Inferior parietal cortex (tissue), 1 donor: ENCODE measurements at regions not wholly inside any gene's neighbourhood (a gene's known extent, or its start where the extent isn't known, plus 50 kb on each side); places are given as distances from the start of the nearest gene placed in this dataset.

Experiments
- DNase-seq: peaks from one replicate; pipeline ENCODE4 v3.0.0-alpha.2; 2016; ENCODE audit errors: extremely low spot score

GRCh38 chr12:85509081-85509856, 229.2 kb downstream of the ALX1 start:
- no peak for DNase-seq

- DNase-seq, result no peak
These were observed 229.8 kb downstream of the ALX1 start for GRCh38 chr12:85509857-85510256.

GRCh38 chr12:85516039-85516438, 236.0 kb downstream of the ALX1 start:
- no peak for DNase-seq

GRCh38 chr12:85516667-85517325, 236.8 kb downstream of the ALX1 start:
- no peak for DNase-seq

GRCh38 chr12:85519163-85519562, 239.1 kb downstream of the ALX1 start:
- DNase-seq, result no peak

- DNase-seq, result no peak
These were observed 243.2 kb downstream of the ALX1 start for GRCh38 chr12:85523197-85523596.

GRCh38 chr12:85527192-85527591, 247.2 kb downstream of the ALX1 start:
- DNase-seq, result no peak

- no peak for DNase-seq
These were observed 249.9 kb downstream of the ALX1 start for GRCh38 chr12:85529896-85530295.

GRCh38 chr12:85530456-85530855, 250.4 kb downstream of the ALX1 start:
- no peak for DNase-seq

GRCh38 chr12:85531341-85531740, 251.3 kb downstream of the ALX1 start:
- DNase-seq, result no peak

- DNase-seq, result no peak
These were observed 269.6 kb downstream of the ALX1 start for GRCh38 chr12:85549640-85550039.

GRCh38 chr12:85550924-85551323, 270.9 kb downstream of the ALX1 start:
- DNase-seq, result no peak

- no peak for DNase-seq
These were observed 272.4 kb downstream of the ALX1 start for GRCh38 chr12:85552461-85552860.

GRCh38 chr12:85557850-85558249, 277.8 kb downstream of the ALX1 start:
- DNase-seq, result no peak

- no peak for DNase-seq
These were observed 277.5 kb downstream of the RASSF9 start for GRCh38 chr12:85558684-85559083.

- DNase-seq, result no peak
These were observed 277.1 kb downstream of the RASSF9 start for GRCh38 chr12:85559127-85559526.

GRCh38 chr12:85559536-85559935, 276.7 kb downstream of the RASSF9 start:
- DNase-seq, result no peak

GRCh38 chr12:85562765-85563164, 273.4 kb downstream of the RASSF9 start:
- no peak for DNase-seq

GRCh38 chr12:85564786-85565185, 271.4 kb downstream of the RASSF9 start:
- no peak for DNase-seq

- DNase-seq, result no peak
These were observed 267.7 kb downstream of the RASSF9 start for GRCh38 chr12:85568395-85569103.

GRCh38 chr12:85569261-85569660, 266.9 kb downstream of the RASSF9 start:
- DNase-seq, result no peak

- no peak for DNase-seq
These were observed 263.3 kb downstream of the RASSF9 start for GRCh38 chr12:85572956-85573355.
